ENCODE measurements at regions not wholly inside any gene's neighbourhood (a gene's known extent, or its start where the extent isn't known, plus 50 kb on each side); places are given as distances from the start of the nearest gene placed in this dataset.

DNA sequence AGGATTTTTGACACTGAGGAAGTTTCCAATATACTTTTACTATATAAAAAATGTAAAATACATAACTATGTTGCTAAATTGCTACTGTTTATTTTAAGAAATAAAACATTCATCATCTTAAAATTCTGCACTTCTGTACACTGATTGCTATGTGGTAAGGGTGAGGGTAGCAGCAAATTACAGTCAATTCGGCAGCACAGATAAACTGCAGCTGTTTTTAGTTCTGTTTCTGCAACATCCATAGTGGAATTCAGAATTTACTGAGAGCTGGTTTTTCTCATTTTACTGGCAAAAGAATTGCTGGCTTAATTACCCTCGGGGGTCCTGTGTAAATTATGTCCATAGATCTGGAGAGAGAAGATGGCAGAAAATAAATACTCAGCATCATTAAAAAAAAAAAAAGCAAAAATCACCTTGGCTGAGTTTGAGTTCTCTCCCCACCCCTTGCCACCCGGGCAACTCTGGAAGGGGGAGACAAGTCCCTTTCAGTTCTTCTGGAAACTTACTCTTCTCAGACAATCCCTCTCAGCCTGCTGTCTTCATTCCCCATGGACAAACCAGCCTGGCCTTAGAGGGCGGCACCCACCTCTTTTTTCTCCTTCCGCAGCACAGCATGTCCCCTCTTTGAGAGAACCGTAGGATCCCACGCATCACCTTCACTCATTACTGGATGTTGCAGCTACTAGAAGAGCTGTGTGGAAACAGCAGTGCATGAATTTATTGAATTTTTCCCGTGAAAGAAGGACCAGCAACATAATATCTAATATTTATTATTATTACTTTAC lies 501.1 kb upstream of the CELF2 start:
- no peak for DNase-seq (ENCODE audit: low read depth)

DNA sequence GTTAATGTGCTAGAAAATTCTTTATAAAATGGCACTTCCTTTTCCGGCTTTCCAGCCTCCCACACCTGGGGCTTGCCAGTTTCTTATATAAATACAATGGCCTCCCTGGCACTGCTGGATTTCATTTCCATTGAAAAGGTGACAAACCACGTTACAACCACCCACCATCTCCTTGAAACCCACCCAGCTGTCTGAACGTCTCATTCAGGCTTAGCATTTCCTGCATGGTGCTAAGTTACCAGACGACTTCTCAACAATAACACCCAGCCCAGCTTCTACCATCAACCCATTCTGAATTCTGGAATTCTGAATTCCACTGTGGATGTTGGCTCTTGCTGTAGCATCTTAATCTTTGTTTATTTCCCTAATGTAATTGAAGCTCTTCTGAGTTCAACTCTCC lies 499.8 kb upstream of the CELF2 start:
- no peak for DNase-seq (ENCODE audit: low read depth)

GRCh38 chr10:10519674-10520073 lies 498.0 kb upstream of the CELF2 start:
- DNase-seq (ENCODE audit: low read depth), result no peak

DNA sequence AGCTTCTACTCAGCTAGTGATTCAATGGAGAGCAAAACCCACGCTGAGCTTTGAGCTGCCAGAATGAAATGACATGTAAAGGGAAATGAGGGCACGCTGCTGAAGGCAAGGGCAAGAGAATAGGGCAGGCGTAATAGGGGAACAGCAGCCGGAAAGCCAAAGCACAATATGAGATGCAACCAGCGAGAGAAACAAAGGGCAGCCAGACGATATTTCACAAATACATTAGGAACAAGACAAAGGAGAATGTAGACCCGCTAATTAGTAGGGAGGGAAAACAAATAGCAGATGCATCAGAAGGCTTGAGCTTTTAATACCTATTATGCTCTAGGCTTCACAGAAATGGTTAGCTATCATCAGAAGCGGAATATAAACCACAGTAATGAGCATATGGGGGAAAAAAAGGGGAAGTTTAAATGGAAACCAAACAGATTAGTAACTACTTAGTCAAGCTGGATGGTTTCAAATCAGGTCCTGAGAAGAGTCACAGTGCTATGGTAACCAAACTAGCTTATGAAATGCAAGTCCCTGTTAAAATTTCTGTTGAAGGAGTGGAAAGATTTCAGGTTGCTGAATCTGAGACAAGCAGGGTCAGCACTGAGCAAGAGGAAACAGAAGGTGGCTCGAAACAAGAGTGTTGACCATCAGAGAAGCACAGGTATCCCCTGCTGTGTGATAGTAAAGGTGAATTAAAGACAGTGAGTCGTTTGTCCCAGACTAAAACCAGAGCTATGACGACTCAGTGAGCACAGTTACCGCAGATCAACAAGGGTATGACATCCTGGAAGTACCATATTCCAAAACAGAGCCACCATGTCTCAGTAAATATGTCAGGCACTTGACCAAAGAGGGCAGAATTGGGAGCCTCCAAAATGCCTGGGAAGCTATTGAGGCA lies 496.9 kb upstream of the CELF2 start:
- DNase-seq (ENCODE audit: low read depth), result no peak

DNA sequence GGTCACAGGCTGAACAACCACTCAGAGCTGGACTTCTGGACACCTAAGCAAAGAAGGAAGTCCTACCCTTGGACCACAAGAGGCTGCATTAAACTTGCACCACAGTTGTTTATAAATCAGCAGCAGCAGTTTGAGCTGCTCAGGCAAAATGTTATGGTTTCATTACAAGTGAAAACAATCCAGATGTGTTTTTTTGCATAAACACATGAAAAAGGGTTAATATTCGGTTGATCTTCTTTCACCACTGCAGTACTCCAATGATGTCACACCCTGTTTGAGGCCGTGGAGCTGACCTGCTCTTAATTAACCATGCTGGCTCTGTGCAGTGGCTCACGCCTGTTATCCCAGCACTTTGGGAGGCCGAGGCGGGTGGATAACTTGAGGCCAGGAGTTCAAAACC lies 490.8 kb upstream of the CELF2 start:
- no peak for DNase-seq (ENCODE audit: low read depth)

DNA sequence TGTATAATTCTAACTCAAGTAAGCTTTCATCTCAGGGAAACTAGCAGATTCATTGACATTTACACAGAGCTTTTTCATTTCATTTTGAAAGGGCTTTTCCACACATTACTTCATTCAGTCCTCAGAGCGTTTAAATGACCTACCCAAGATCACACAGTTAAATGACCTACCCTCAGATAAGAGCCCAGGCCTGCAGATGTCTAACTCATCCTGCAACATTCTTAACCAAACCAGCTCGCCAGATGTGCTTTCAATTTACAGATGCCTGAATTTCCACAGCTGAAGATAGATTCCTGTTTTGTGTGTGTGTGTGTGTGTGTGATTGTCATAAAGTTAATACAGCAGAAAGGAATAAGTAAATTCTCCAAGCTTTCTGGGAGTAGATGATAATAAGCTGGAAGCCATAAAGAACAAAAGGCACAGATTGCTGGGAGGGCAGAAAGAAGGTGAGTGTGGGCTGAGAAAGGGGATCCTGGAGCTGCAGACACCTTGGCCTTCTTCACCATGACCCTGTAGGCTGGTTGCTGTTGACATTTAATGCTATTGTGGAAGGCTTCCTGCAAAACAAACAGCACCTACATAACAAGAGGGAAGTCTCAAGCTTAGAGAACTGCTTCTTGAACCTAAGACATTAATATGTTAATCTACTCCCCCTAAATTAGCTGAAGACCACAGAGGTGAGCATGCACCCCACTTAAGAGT lies 489.7 kb upstream of the CELF2 start:
- no peak for DNase-seq (ENCODE audit: low read depth)

- peak; percentile 2 for DNase-seq (ENCODE audit: low read depth)
Measured at GRCh38 chr10:10528563-10528910, 489.1 kb upstream of the CELF2 start.

DNA sequence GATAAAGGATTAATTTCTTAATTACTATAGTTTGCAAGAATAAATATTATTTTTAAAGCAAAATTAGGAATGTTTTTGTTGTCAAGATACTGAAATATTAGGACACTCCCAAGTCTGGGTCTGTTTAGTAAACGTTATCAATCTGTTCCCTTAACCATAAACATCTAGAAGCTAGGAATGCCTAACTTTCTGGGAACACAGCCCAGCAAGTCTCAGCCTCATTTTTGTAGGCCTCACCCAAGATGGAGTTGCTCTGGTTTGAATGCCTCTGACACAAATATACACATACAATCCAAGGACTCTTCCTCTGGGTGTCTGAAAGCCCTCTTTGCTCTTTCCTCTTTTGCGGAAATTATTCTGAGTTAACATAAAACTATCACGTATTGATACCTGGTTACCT lies 487.4 kb upstream of the CELF2 start:
- no peak for DNase-seq (ENCODE audit: low read depth)

DNA sequence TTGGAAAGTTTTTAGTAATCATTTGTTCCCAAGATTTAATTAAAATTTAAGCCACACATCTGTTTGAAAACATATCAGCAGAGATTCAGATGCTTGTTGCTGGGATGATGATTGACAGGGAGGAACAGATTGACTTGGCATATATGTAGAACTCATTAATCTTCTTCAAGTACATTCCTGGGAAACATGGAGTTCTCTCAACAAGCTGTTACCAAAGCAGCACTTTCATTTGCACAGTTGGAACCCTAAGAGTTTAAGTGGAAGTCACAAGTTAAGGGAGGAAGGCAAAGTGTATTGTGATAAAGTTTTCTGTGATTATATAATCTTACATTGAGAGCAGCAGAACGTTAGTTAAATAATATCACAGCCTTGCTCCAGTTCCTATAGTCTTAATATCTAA lies 485.4 kb upstream of the CELF2 start:
- no peak for DNase-seq (ENCODE audit: low read depth)

GRCh38 chr10:10532826-10533225 lies 484.8 kb upstream of the CELF2 start:
- no peak for DNase-seq (ENCODE audit: low read depth)

GRCh38 chr10:10533437-10533836 lies 484.2 kb upstream of the CELF2 start:
- DNase-seq (ENCODE audit: low read depth), result peak; percentile 19

DNA sequence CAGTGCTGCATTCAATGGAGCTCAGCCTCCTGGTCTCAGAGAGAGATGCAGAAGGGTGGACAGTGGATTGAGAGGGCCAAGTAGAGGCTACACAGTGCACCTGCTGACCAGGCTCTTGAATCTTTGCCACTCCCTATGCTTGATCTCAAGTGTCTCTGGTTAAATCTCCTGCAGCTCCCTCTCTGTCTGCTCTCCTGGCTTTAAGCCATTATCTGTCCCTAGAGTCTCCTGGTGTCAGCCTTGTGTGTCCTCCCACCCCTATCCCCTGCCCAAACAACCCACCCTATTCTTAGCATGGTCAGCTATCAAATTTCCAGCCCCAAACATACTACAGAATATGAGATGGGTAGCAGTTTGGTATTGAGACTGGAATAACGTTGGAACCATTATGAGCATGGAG lies 479.3 kb upstream of the CELF2 start:
- DNase-seq (ENCODE audit: low read depth), result no peak

DNA sequence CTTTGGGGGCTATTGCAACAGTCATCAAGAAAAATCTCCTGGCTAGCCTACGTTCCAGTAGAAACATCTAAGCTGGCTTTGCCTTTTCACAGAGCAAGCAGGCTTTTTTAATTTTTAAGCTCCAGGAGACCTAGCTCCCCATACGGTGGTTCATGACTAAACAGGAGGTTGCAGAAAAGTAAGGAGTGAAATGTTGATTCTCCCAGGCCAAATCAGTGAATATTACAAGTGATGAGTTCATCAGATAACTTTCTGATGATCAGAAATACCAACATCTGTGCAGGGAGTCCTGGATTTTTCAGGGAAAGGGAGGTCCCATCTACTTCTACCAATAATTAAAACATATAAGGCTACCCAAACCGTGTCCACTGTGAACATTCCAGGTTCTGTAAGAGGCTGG lies 477.3 kb upstream of the CELF2 start:
- no peak for DNase-seq (ENCODE audit: low read depth)

DNA sequence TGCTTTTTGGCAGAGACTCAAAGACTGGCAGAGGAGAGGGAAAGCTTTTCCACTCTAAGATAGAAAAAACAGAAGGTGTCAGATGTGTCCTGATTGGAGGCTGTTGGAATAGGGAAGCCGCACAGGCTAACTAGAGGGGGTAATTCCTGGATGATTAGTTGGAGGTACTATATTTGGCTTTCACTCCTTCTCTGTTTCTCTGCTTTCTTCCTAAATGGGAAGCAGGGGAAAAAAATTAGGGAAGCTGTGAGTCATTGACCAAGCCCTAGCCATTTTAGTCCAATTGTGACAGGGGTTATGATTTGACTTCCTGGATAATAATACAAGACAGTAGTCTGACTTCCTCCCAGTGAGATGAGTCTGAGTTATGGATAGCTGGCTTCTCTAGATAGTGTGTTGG lies 475.2 kb upstream of the CELF2 start:
- DNase-seq (ENCODE audit: low read depth), result peak; percentile 11

GRCh38 chr10:10544890-10545289 lies 472.8 kb upstream of the CELF2 start:
- no peak for DNase-seq (ENCODE audit: low read depth)

DNA sequence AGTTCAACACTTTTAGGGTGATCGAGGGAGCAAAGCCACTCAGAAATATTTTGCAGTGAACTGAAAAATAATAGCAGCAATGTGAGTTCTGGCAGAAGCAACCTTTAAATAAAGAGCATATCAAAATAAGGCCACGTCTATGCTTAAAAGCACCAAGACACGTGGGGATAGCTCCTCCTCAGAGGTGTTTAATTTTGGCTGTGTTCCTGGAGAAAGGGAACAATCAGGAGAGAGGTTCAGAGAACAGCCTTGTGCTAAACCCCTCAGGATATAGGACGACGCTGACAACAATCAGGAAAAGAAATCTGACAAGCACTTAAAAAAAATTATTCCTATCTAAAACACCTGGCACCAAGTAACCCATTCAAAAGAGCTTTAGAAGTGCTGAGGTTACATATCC lies 471.9 kb upstream of the CELF2 start:
- no peak for DNase-seq (ENCODE audit: low read depth)

GRCh38 chr10:10551596-10552301 lies 465.9 kb upstream of the CELF2 start:
- DNase-seq (ENCODE audit: low read depth), result no peak

GRCh38 chr10:10552948-10553347 lies 464.7 kb upstream of the CELF2 start:
- DNase-seq (ENCODE audit: low read depth), result no peak

DNA sequence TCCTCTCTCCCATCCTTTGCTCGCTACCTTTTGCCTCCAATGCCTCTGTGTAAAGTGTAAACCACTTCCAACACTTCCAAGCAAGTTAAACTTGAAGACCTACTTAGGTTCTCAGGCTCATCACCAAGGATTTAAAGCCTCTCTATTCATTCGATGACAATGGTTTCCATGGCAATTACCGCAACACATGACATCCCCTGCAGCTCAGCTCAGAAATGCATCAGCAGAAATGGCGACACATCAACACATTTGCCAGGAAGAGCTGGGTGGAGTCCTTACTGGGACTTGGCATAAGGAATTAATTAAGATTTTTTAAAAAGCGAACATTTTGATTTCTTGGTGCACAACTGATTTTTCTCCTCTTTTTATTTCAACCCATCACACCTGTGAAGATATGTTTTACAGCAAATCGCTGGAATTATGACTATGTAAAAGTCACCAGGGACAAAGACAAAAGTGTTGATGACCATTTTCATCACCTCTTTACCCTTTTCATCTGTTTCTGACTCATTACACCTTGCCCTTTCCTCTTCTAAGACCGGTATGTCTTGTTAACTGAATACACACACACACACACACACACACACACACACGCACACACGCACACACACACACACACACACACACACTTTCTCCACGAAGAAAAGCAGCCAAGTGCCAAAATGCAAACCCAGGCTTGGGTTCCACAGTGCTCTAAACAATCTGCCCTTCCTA lies 453.4 kb upstream of the CELF2 start:
- no peak for DNase-seq (ENCODE audit: low read depth)

DNA sequence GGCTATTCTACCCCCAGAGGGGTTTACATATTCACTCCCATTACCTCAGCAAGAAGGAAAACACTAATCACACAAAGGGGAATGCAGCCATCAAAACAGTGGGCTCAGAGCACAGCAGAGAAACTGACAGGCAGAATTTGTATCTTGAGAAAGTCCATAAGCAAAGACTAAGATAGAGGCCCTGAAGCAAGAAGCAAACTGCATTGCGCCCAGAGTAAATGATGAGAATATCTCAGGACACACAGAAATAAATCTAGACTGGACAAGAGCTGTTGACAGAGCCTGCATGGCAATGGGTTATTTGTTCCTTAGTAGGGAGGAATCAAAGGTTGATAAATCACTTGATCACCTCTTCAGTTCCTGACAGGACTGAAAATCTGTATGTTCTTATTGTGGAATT lies 440.7 kb upstream of the CELF2 start:
- no peak for DNase-seq (ENCODE audit: low read depth)

GRCh38 chr10:10579709-10580108 lies 438.0 kb upstream of the CELF2 start:
- DNase-seq (ENCODE audit: low read depth), result no peak

DNA sequence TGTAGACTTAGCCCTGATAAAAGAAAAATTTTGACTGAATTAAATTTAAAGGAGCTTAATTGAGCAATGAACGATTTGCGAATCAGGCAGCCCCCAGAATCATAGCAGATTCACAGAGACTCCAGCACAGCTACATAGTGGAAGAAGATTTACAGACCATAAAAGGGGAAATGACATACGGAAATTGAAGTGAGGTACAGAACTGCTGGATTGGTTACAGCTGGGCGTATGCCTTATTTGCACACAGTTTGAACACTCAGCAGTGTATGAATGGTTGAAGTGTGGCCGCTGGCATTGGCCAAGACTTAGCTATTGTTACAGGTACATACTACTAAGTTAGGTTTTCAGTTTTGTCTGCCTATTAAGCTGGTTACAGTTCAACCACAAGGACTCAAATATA lies 433.5 kb upstream of the CELF2 start:
- DNase-seq (ENCODE audit: low read depth), result no peak
